RPMI8226 (cell line): ENCODE measurements at regions not wholly inside any gene's neighbourhood (a gene's known extent, or its start where the extent isn't known, plus 50 kb on each side); places are given as distances from the start of the nearest gene placed in this dataset.

Source experiments
- DNase-seq: peaks from one replicate; pipeline ENCODE4 v3.0.0-alpha.2; 2015

- DNase-seq, result no peak
These were observed 654.7 kb upstream of the ARGLU1 start for GRCh38 chr13:107222597-107222996.

- no peak for DNase-seq
These were observed 652.3 kb upstream of the ARGLU1 start for GRCh38 chr13:107220245-107220644.

- DNase-seq, result no peak
These were observed 649.3 kb upstream of the ARGLU1 start for GRCh38 chr13:107217251-107217650.

- no peak for DNase-seq
These were observed 648.3 kb upstream of the ARGLU1 start for GRCh38 chr13:107216046-107216755.

- DNase-seq, result peak; percentile 65
These were observed 643.1 kb upstream of the ARGLU1 start for GRCh38 chr13:107211073-107211472.

GRCh38 chr13:107210723-107211030 is 642.7 kb upstream of the ARGLU1 start:
- DNase-seq, result no peak

GRCh38 chr13:107209824-107210722 is 642.1 kb upstream of the ARGLU1 start:
- DNase-seq, result no peak

- no peak for DNase-seq
These were observed 641.0 kb upstream of the ARGLU1 start for GRCh38 chr13:107208889-107209288.

GRCh38 chr13:107205318-107206104 is 637.6 kb upstream of the ARGLU1 start:
- DNase-seq, result peak; percentile 58

GRCh38 chr13:107203146-107203847 is 635.4 kb upstream of the ARGLU1 start:
- DNase-seq, result no peak

GRCh38 chr13:107202371-107203023 is 634.6 kb upstream of the ARGLU1 start:
- DNase-seq, result no peak

- DNase-seq, result no peak
These were observed 632.6 kb upstream of the ARGLU1 start for GRCh38 chr13:107200491-107200890.

GRCh38 chr13:107192289-107192688 is 624.4 kb upstream of the ARGLU1 start:
- DNase-seq, result no peak

GRCh38 chr13:107190065-107190464 is 622.1 kb upstream of the ARGLU1 start:
- DNase-seq, result no peak

GRCh38 chr13:107185889-107186288 is 618.0 kb upstream of the ARGLU1 start:
- DNase-seq, result no peak

GRCh38 chr13:107170270-107170931 is 602.5 kb upstream of the ARGLU1 start:
- no peak for DNase-seq

GRCh38 chr13:107157271-107157670 is 589.3 kb upstream of the ARGLU1 start:
- no peak for DNase-seq

- DNase-seq, result no peak
These were observed 576.5 kb upstream of the ARGLU1 start for GRCh38 chr13:107144432-107144831.

- no peak for DNase-seq
These were observed 573.8 kb upstream of the ARGLU1 start for GRCh38 chr13:107141767-107142166.

GRCh38 chr13:107139006-107139405 is 571.1 kb upstream of the ARGLU1 start:
- DNase-seq, result no peak

GRCh38 chr13:107138486-107138885 is 570.5 kb upstream of the ARGLU1 start:
- no peak for DNase-seq

- no peak for DNase-seq
These were observed 566.0 kb upstream of the ARGLU1 start for GRCh38 chr13:107133950-107134349.
